Neutrophil (primary cell): ENCODE measurements at regions not wholly inside any gene's neighbourhood (a gene's known extent, or its start where the extent isn't known, plus 50 kb on each side); places are given as distances from the start of the nearest gene placed in this dataset.
"Not testable (repeated sequence)": the region's sequence is repeated elsewhere in the genome, so short reads cannot be mapped to it uniquely, and the experiment has no call there.

Source experiments
- H3K27ac ChIP-seq: fragments of 200-600 bp; sonication (generic); 2 replicates; pipeline ENCODE4 v1.5.1; 2016; ENCODE audit warnings: mild to moderate bottlenecking, moderate library complexity
- H3K27me3 ChIP-seq: fragments of 200-600 bp; sonication (generic); 2 replicates; pipeline ENCODE4 v1.6.0; 2016; ENCODE audit warnings: mild to moderate bottlenecking
- H3K36me3 ChIP-seq: fragments of 200-600 bp; sonication (generic); 2 replicates; pipeline ENCODE4 v1.5.1; 2017
- H3K4me1 ChIP-seq, 2 experiments: fragments of 200-600 bp in 1 of 2; sonication (generic) in 1 of 2; 1 replicate in 1 of 2; 2 replicates in 1 of 2; pipeline versions ENCODE4 v1.5.1 to v1.6.1; 2013 to 2016; ENCODE audit warnings: low read depth in 1 of 2, low read length in 1 of 2, mild to moderate bottlenecking in 1 of 2, moderate library complexity in 1 of 2; ENCODE audit not compliant: control insufficient read depth in 1 of 2, insufficient read depth in 1 of 2
- H3K4me3 ChIP-seq, 2 experiments: fragments of 200-600 bp in 1 of 2; sonication (generic) in 1 of 2; 1 replicate in 1 of 2; 2 replicates in 1 of 2; pipeline ENCODE4 v1.5.1; 2013 to 2016; ENCODE audit warnings: low read depth in 1 of 2, low read length in 1 of 2, mild to moderate bottlenecking in 1 of 2, moderate library complexity in 1 of 2
- H3K9me3 ChIP-seq: fragments of 200-600 bp; sonication (generic); 2 replicates; pipeline ENCODE4 v1.5.1; 2016
- TF ChIP-seq, protein P1 (sequence below): fragments of 200-600 bp; sonication (generic); IDR thresholded peaks from 2 replicates; pipeline ENCODE4 v1.5.1; 2016; ENCODE audit warnings: antibody characterized with exemption

DNA sequence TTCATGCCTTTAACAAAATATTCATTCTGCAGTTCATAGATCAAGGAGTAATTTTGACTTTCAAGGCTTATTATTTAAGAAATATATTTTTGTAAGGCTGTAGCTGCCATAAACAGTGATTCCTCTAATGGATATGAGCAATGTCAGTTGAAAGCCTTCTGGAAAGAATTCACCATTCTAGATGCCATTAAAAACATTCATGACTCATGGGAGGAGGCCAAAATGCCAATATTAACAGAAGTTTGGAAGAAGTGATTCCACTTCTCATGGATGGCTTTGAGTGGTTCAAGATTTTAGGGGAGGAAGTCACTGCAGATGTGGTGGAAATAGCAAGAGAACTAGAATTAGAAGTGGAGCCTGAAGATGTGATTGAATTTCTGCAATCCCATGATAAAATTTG is 229.1 kb downstream of the DEPDC1B start:
- Histone ChIP-seq H3K9me3 (no peaks in the 10 kb centered on the region), H3K27ac (no peak overlapping the region), H3K4me1 (no peaks in the 10 kb centered on the region), H3K36me3 (no peaks in the 10 kb centered on the region), H3K27me3 (peaks cover 6% of the 10 kb centered on the region), H3K4me3 (no peak overlapping the region)
- TF ChIP-seq, protein P1, sequence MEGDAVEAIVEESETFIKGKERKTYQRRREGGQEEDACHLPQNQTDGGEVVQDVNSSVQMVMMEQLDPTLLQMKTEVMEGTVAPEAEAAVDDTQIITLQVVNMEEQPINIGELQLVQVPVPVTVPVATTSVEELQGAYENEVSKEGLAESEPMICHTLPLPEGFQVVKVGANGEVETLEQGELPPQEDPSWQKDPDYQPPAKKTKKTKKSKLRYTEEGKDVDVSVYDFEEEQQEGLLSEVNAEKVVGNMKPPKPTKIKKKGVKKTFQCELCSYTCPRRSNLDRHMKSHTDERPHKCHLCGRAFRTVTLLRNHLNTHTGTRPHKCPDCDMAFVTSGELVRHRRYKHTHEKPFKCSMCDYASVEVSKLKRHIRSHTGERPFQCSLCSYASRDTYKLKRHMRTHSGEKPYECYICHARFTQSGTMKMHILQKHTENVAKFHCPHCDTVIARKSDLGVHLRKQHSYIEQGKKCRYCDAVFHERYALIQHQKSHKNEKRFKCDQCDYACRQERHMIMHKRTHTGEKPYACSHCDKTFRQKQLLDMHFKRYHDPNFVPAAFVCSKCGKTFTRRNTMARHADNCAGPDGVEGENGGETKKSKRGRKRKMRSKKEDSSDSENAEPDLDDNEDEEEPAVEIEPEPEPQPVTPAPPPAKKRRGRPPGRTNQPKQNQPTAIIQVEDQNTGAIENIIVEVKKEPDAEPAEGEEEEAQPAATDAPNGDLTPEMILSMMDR, result no peak

DNA sequence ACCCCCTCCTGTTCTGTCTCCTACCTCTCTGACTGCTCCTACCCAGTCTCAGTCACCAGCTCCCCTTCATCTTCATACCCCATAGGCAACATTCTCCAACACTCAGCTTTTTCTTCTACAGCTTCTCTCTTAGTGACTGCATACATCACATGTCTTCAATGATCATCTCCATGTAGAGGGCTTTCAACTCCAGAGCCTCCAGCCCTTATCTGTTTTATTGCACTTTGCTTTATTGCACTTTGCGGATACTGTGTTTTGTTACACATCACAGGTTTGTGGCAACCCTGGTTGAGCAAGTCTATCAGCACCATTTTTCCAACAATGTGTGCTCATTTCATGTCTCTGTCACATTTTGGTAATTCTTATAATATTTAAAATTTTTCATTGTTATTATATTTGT is 230.7 kb downstream of the DEPDC1B start:
- no peaks in the 10 kb centered on the region for H3K9me3 ChIP-seq
- no peaks in the 10 kb centered on the region for H3K36me3 ChIP-seq
- TF ChIP-seq, protein P1, result no peak

DNA sequence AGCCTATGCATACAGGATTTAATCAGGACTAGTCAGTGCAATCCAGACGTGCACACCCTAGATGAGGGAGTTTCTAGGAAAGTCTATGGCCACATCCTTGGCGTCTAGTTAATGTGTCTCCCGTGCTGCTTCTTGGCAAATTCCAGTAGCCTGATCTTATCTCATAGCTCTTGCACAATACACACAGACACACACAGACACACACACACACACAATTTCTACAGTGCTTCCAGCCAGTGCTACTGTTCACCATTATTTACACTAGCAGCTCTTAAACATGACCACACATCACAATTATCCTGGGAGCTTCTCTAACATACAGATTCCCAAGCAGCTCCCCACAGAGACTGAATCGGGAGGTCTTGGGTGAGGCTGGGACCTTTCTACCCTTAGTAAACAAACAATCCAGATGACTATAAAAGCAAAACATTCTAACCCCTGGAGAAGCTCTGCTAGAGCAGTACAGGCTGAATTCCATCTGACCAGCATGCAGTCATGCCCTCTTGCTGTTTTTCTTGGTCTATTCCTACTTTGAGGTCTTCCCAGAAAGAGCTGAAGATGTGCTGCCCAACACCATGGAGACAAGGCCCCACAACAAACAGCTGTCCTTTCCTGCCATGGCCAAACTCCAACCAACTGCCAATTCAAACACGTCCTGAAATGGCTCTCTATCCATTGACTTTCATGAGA is 236.6 kb downstream of the DEPDC1B start:
- no peaks in the 10 kb centered on the region for H3K9me3 ChIP-seq
- H3K27ac ChIP-seq, result no peak overlapping the region
- H3K36me3 ChIP-seq, result no peaks in the 10 kb centered on the region
- H3K4me3 ChIP-seq, result no peak overlapping the region
- no peaks in the 10 kb centered on the region for H3K4me1 ChIP-seq
- TF ChIP-seq, protein P1, result no peak
- H3K27me3 ChIP-seq, result no peaks in the 10 kb centered on the region

More for the DNA sequence above, 230.7 kb downstream of the DEPDC1B start:
- peaks cover 2% of the 10 kb centered on the region for H3K27me3 ChIP-seq
- H3K4me1 ChIP-seq, result no peaks in the 10 kb centered on the region
- no peak overlapping the region for H3K27ac ChIP-seq
- no peak overlapping the region for H3K4me3 ChIP-seq

DNA sequence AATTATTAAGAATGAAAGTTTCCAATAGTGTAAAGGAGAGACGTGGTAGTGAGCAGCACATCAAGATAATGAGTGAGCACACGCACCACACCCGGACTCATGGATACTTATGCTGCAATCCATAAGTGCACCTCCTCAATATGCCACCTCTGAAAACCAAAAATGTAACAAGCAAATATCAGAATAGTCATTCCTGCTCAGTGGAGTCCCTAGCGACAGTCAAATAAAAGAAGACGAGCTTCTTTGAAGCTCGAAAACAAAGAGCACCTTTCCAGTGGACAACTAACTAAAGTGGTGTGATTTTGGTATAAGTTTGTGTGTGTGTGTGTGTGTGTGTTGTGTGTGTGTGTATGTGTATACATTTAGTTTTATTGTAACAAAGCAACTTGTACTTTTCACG is 241.3 kb downstream of the DEPDC1B start:
- Histone ChIP-seq H3K27ac (no peak overlapping the region), H3K27me3 (no peaks in the 10 kb centered on the region), H3K9me3 (no peaks in the 10 kb centered on the region), H3K36me3 (no peaks in the 10 kb centered on the region), H3K4me3 (no peak overlapping the region), H3K4me1 (no peaks in the 10 kb centered on the region)
- TF ChIP-seq, protein P1, result no peak

DNA sequence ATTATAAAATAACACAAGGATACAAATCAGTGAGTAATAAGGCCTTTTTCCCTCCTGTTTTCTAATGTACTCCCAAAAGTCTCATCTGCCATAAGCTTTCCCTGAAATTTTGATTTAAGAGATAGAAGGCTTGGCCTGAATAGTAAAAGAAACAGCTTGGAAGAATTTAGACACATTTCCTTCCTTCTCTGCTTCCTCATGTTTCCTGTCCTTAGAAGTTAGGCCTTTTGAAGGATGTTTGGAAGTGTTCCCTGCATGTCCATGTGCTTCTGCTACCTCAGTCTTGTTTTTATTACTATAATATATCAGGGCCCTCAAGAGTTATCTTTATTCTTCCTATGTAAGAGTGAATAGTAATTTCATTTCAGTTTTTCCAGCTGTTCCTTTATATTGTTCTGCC is 242.7 kb downstream of the DEPDC1B start:
- H3K27ac ChIP-seq, result no peak overlapping the region
- no peaks in the 10 kb centered on the region for H3K9me3 ChIP-seq
- TF ChIP-seq, protein P1, result no peak
- no peaks in the 10 kb centered on the region for H3K36me3 ChIP-seq
- H3K4me1 ChIP-seq, result no peaks in the 10 kb centered on the region
- no peaks in the 10 kb centered on the region for H3K27me3 ChIP-seq
- no peak overlapping the region for H3K4me3 ChIP-seq

DNA sequence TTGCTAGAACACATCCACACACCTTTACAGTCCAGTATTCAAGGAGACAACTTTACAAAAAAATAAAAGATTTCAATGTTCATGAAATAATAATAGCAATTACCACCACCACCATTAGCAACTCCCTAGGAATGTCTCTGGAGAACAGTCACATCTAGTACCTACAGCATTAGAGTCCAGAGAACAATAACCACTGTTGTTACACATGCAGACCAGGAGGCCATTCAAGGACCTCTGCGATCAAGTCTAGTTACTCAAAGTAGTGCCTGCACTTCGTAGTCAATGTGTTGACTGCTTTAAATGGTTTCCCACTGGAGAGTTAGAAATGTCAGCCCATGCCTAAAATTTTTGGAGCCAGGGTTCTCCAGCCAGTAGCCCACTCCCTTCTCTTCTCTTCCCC is 244.4 kb downstream of the DEPDC1B start:
- Histone ChIP-seq H3K4me3 (no peak overlapping the region), H3K4me1 (no peaks in the 10 kb centered on the region), H3K9me3 (no peaks in the 10 kb centered on the region), H3K36me3 (no peaks in the 10 kb centered on the region), H3K27ac (no peak overlapping the region), H3K27me3 (no peaks in the 10 kb centered on the region)
- TF ChIP-seq, protein P1, result no peak

DNA sequence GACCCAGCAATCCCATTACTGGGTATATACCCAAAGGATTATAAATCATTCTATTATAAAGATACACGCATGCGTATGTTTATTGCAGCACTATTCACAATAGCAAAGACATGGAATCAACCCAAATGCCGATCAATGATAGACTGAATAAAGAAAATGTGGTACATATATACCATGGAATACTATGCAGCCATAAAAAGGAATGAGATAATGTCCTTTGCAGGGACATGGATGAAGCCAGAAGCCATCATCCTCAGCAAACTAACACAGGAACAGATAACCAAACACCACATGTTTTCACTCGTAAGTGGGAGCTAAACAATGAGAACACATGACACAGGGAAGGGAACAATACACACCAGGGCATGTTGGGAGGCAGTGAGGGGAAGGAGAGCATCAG is 245.7 kb downstream of the DEPDC1B start:
- not testable (repeated sequence) for H3K4me3 ChIP-seq, H3K27ac ChIP-seq, H3K9me3 ChIP-seq, H3K4me1 ChIP-seq, H3K36me3 ChIP-seq, H3K27me3 ChIP-seq
